GM19463 (cell line): ENCODE measurements at regions not wholly inside any gene's neighbourhood (a gene's known extent, or its start where the extent isn't known, plus 50 kb on each side); places are given as distances from the start of the nearest gene placed in this dataset.
"Not testable (repeated sequence)": the region's sequence is repeated elsewhere in the genome, so short reads cannot be mapped to it uniquely, and the experiment has no call there.

Experiments used
- ATAC-seq: cut with Tn5 transposase; IDR thresholded peaks from one replicate; pipeline ENCODE4 v1.9.1; 2021; ENCODE audit warnings: mild to moderate bottlenecking, moderate library complexity; ENCODE audit not compliant: unreplicated experiment

DNA sequence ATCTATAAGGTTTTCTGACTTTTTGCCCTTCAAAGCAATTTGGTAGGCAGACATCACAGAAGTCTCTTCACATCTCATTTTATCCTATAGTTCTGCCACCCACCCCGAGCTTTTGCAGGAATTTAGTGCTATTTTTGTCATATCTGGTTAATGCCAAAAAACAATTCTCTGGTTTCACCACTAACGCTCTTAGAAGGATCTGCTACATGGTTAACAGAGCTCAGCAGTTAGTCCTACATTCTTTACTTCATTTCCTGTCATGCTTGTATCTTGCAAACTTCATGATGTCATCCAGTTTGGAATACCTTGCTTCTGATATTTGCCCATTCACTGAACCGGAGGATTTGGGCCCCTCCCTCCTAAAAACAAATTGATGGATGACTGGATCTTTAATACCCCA is 116.8 kb upstream of the SERPINE2 start:
- ATAC-seq: no peak

DNA sequence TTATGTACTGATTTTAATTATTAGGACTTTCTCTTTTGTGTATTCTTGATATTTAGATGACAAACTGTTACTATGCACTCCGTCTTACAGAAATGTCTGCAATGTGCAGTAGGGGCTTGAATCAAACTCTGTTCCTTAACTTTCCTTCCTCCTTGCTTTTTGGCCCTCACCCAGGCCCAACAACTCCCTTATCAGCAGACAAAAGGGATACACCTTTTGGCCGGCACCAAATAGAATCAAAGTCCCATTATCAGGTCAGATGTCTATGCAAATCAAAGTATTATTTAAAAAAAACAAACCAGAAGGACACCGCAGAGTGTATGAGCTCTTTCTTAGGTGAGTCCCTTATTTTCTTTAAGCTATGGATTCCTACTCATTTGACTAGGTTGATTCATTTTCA is 116.3 kb upstream of the SERPINE2 start:
- ATAC-seq: no peak

DNA sequence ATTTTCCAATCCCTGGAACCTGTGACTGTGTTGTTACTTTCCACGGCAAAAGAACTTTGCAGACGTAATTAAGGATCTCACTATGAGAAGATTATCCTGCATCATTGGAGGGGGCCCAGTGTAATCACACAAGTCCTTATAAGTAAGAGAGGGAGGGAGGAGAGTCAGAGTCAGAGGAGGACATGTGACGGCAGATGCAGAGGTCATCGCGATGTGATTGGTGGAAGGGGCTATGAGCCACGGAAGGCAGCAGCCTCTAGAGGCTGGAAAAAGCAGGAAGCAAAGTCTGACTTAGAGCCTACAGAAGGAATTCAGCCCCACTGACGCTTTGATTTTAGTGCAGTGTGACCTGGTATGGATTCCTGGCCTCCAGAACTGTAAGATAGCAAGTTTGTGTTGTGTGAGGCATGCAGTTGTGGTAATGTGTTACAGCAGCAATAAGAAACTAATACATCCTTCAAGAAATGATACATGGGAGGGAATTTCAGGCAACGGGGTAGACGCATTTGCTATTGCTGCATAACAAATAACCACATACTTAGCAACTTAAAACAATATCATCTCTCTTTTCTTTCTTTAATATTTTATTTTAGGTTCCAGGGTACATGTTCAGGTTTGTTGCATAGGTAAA is 112.7 kb upstream of the SERPINE2 start:
- no peak for ATAC-seq

DNA sequence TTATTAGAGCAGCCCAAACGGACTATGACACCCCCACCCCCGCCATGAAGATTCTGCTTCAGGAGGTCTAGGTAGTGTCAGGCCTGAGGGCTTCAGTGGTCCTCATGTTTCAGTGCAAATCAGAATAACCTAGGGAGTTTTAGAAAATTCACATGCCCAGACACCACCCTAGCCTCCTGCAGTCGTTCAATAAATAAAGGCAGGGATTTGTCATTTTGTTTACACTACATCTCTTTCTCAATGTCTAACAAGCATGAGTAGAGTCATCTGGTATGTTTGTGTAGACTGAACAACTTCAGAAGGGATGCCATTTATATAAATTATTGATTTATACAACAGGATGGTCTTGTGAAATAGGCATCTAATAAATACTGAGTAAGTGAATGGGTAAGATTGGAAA is 112.1 kb upstream of the SERPINE2 start:
- ATAC-seq: no peak

DNA sequence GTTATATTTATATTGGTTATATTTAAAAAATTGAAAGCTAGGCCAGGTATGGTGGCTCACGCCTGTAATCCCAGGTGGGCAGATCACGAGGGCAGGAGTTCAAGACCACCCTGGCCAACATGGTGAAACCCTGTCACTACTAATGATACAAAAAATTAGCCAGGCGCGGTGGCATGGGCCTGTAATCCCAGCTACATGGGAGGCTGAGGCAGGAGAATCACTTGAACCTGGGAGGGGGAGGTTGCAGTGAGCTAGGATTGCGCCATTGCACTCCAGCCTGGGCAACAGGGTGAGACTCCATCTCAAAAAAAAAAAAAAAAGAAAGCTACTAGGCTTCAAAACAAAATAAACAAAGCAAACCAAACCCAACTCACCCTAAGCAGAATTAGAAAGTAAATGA is 109.0 kb upstream of the SERPINE2 start:
- not testable (repeated sequence) for ATAC-seq

DNA sequence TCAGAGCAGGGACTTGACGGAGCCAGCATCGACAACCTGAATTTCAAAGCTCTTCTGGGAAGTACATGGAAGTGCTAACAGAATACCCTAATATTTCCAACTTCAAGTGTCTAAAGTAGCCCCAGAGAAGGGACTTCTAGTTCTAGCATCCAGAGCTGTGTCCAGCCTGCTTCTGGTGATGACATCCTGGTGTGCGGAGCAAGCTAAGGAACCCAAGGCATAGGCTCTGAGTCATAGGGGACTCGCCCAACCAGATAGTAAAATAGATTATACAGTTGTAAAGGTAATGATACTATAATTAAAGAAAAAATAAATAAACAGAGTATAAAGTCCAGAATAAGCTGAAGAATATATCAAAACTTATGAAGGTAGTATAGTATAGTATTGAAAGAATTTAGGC is 108.1 kb upstream of the SERPINE2 start:
- no peak for ATAC-seq

DNA sequence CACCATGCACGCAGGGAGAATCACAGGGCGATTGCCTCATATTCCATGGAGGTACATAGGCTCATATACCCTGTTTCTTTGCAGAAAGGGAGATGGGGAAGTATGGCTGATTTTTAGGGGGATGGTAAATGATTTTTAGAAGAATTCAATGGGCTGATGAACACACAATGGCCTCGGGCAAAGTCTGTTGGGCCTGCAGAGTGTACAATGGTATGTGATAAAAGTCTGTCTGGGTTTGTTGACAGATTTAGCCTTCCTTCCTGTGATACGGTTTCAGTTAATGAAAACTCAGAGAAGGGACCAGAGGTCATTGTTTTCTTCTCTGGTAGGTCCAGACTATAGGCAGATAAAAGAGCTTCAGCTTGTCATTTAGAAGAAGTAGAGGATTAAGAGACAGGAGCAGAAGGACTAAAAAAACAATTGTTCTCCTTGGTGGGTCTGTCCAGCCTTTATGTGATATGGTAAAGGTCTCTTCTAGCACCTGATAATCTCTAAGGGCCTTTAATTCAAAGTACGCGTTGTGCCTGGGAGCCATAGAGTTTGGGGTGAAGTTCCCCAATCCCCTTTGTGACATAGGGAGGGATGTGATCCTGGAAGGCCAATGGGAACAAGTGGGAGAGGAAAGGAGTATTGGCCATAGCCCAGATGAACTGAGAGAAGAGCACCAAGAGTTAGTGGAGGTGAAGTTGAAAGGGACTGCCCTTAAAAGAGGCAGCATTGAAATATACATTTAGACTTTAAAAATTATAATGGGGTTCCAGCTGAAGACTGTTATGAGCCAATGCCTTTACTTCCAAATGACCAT is 107.5 kb upstream of the SERPINE2 start:
- no peak for ATAC-seq

DNA sequence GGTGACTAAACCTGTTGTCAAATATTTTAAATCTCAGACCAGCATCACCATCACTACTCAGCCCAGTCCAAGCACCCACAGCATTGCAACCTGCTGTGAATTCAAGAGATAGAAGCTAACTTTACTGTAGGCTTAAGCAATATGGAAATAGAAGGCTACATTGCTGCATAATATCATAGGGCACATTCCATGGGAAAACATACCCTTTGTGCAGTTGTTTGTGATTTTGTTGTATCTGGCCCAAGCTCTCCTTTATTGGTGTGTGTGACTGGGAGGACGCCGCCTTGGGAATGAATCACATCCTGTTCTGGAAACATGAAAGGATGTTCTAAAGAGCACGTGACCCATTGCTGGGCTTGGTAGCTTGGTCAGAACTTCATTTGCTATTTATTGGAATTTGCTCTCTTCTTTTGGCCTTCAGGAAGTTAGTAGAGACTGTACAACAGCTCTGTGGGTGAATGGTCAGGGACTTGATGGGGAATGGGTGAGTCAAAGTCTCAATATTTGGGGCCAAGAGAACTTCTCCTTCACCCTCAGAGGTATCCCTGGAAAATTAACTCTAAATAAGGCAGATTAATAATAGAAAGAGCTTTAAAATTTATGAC is 106.8 kb upstream of the SERPINE2 start:
- ATAC-seq: no peak

DNA sequence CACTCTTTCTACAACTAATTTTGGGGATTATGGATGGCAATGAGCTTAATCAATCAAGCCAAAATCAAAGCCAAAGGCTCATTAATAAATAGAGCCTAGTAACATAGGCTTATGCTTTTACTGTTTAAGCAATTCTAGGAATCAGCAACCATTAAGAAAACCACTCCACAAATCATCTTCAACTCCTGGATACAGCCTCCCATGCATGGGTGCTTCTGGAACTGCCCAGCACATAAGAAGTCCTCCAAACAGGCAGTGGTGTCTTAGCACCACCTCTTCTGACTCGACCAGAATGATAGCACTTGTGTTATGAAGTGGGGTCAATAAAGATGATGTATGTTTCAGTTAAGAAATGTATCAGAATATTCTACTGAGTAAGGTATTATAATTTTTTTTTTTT is 104.4 kb upstream of the SERPINE2 start:
- ATAC-seq: no peak

DNA sequence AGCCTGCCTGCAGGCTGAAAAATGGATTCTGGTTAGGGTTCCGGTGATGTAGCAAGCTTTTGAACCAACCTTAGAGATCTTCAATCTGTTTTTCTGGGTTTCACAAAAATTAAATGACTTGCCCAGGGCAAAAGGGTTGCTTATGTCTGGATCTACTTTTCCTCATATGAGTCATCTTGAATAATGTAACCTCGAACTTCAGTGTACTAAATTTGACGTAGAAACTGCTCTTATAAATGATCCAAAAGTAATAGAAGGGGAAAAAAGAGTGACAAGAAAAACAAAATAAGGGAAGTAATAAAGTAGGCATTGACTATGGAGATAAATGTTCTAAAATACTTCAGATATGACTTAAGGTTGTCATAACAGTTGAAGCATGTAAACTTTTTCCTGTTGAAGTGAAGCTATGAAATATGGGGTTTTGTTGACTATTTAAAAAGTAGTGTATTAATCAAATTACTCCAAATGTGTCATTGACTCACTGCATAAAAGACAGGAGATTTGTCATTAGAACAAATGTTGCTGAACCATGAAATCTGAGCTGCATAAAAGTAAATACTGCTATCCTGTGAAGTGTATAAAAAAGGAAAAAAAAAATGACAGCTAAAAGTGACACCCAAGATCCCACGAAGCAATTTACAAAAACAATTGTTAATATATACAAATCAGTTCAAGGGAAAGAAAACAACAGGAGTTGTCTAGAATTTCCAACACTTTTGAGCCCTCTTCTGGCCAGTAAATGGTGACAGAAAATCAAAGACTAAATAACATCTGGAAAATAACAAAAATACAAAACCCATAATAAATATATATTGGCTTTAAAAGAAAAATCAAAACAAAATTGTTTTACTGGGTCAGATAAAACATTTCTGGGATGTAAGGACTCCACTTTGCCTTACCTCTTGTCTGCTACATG is 103.6 kb upstream of the SERPINE2 start:
- ATAC-seq: no peak

DNA sequence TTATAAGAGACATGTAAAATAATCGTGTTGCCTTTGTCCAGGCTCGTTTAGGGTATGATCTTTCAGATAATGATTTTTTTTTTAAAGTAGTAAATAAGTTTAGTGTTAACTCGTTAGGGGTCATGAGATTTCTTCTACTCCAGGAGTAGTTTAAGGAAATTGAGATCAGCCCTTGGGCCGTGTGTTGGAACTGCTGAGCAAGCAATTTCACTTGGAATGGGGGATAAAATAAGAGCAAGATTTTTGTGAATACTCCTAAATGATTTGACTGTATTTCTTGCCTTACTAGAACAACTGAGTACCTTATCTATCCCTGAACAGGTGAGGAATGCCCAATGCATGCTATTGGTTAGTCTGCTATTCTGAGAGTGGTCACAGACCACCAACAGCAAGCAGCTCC is 102.2 kb upstream of the SERPINE2 start:
- ATAC-seq: no peak

DNA sequence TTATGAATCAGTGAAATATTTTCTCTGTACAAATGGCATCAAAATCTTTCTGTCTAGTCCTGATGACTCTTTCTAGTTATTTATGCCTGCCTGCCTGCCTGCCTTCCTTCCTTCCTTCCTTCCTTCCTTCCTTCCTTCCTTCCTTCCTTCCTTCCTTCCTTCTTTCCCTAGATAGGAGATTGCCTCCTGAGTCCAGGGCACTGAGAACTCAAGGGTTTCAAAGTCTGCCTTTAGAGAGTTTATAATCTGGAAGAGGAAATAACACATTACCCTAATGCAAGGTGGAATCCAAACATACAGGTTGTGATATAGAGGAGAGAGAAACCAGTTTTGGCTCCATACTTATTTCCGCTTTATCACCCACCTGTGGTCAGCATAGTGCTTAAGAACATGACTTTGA is 98.1 kb upstream of the SERPINE2 start:
- ATAC-seq: no peak

DNA sequence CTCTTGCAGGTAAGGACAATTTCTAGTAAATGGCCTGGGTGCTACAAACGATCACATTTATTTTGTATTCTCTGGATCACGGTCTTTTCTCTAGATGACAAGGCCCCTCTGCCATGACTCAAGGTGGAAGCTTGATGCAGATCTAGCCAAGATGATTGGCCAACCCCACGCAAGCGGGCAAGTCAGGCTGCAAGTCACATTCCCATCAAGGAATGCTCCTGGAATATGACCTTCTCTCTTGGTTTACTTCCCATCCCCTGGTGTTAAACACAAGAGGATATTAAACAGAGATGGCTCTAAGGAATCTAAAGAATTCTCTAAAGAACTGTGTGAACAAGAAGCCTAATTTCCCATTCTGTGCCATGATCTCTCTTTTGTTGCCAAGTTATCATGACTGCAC is 97.3 kb upstream of the SERPINE2 start:
- no peak for ATAC-seq

DNA sequence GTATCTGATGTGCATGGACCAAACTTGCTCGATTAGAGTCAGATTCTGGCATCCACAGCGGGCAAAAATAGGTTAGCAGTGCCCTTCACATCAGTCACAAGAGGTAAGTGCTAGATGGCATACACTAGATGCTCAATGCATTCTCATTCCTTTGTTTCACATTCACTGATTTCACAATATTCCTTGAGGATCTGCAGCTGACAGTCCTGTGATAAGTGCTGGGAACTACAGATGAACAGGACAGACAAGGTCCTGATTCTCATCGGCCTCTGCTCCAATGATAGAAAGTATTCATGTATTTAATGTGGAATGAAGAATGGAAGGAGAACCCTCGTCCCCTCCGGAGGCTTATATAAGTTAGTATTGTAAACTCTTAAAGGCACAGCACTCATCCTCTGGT is 96.8 kb upstream of the SERPINE2 start:
- no peak for ATAC-seq

DNA sequence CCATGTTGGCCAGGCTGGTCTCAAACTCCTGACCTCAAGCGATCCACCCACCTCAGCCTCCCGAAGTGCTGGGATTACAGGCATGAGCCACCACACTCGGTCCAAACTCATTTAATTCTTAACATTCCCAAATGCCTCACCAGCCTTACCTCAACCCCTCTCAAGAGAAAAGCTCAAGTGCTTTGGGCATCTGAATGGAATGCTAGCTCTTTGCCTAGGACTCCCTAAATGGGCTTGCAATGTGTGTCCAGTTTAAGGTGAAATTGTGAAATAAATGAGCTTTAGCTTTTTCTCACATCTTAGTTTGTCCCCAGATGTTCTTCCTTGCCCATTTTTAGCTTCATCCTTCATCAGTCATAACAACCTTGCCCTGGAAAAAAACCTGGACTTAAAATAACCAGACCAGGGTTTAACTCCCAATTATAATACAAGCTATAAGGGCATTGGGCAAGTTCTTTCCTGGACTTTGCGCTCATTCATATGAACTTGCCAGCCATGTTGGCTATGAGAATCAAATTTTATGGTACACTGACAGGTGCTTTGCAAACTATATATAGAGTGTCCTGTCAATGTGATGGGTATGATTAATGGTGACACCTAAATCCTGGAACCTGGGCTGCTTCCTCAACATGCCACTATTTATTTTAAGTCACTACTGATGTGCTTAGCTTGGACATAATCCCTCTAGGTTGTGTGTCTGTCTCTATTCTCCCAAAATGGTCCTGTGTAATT is 95.1 kb upstream of the SERPINE2 start:
- ATAC-seq: no peak

DNA sequence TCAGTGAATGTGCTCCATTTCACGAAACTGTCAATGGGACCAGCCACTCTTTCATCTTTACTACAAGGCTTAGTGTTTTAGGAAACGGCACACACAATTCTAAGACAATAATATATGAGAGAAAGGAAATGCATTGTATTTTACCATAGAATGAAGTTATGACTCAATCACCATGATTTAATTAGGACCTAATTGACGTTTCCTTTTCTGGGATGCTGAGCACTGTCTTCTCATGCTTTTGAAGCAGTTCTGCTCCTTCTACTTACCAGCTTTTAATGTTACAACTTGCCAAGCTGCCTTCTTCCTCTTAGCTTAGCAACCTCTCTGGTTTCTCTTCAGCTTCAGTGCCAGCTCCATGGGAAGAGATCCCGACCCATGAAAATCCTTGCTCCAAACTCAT is 94.3 kb upstream of the SERPINE2 start:
- no peak for ATAC-seq

DNA sequence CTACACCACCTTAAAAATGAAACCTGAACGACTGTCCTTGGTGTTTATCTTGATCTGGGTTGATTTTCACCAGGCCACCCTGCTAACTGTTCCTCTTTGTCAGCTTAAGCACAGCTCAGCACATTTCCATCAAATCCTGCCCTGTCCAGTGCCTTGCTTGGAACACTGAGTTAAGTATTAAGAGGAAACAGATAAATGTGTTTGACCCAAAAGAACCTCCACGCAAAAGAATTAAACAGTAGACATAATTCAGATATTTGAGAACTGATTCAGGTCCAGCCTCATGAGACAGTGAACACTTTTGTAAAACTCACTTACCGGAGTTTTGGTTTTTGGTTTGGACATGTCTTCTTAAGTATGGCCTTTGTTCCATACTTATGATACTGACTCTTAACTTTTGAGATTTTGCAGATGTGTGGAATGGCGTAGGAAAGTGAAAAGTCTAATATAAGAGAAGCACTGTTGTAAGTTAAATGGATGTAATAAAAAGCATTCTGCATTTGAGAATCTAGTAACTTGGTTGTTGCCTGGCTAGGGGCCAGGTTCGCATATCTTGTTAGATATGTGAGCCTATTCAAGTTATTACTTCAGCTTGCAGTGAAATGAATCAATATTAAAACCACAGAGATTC is 88.9 kb upstream of the SERPINE2 start:
- no peak for ATAC-seq

DNA sequence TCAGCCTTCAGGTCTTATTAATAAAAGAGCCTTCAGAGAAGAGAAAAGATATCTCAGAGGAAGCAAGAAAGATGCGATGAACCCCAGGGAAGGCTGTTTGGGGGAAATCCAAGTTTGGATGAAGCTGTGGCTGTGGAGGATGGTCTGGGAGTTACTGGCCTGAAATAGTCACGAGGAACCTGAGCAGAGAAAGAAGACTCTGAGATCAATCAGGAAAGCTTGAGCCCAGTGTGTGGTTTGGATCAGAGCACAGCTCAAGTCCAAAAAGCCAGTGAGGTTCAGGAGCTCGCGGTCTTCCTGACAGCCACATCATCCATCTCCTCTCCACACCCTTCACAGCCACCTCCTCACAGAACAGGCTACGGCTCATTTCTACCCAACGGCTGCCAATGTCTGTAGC is 87.4 kb upstream of the SERPINE2 start:
- ATAC-seq: no peak

DNA sequence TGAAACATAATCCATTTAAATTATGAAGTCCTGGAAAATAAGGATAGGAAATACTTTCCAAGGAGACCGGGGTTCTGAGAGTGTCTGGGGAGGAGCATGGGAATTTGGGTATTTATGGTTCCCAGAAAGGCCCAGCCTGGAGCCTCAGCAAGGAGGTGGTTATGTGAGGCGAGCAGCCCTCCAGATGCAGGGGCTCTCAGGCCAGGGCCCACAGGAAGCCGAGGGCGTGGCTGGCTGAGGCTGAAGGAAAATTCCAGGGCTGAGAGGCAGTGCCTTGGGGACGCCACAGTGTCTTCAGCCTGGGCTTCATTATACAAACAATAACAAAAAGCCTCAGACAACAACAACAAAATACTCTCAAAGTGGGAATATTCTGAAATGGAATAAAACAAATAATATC is 86.9 kb upstream of the SERPINE2 start:
- ATAC-seq: no peak

DNA sequence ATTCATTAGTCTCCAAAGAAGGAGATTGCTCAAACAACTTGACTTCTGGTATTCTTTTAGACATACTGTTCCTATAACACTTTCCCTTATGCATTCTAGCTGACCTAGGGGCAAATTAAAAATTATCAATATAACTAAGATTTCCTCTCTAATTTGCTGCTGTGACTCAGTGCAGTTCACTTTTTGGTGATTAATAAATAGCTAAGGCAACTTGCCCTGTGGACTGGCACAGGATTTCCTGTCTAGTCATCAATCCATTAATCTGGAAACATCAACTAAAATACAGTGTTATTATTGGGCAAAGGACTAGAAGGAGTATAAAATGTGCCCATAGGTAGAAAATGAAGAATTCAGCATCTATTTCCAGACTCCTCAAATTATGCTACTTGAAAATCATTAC is 83.5 kb upstream of the SERPINE2 start:
- ATAC-seq: no peak
